ENCODE measurements at regions not wholly inside any gene's neighbourhood (a gene's known extent, or its start where the extent isn't known, plus 50 kb on each side); places are given as distances from the start of the nearest gene placed in this dataset.

GRCh38 chr6:159114569-159114968 is 54.6 kb upstream of the FNDC1 start:
- no peak for TF ChIP-seq EZH2phosphoT487 (IDR thresholded peaks at IDR 0.05; ENCODE audit: low read length)
- no peak for TF ChIP-seq CTCF (IDR thresholded peaks at IDR 0.05; ENCODE audit: low read length)
- no peak for TF ChIP-seq EZH2 (optimal IDR thresholded peaks at IDR 0.05; ENCODE audit: low read depth, low read length)

Data from MM.1S (cell line).